SK-N-MC (cell line): ENCODE measurements at regions not wholly inside any gene's neighbourhood (a gene's known extent, or its start where the extent isn't known, plus 50 kb on each side); places are given as distances from the start of the nearest gene placed in this dataset.

Experiments used
- EZH2 ChIP-seq: fragments of 200-600 bp; sonication (generic); IDR thresholded peaks from one replicate; pipeline ENCODE4 v1.6.1; 2017; ENCODE audit warnings: antibody characterized with exemption
- FOXP2 ChIP-seq: optimal IDR thresholded peaks from 2 replicates; pipeline ENCODE3; 2011; ENCODE audit warnings: mild to moderate bottlenecking, moderate library complexity; ENCODE audit not compliant: insufficient read depth; ENCODE audit errors: extremely low read length, control extremely low read depth

GRCh38 chr5:75952963-75953362 is 130.2 kb upstream of the SV2C start:
- TF ChIP-seq EZH2 (no peak), FOXP2 (no peak)
